ENCODE measurements at regions not wholly inside any gene's neighbourhood (a gene's known extent, or its start where the extent isn't known, plus 50 kb on each side); places are given as distances from the start of the nearest gene placed in this dataset.

GRCh38 chr17:62862251-62862650 is 54.1 kb upstream of the MARCHF10 start:
- TF ChIP-seq POLR2AphosphoS5 (IDR thresholded peaks at IDR 0.05): no peak
- no peak for TF ChIP-seq POLR2A (IDR thresholded peaks at IDR 0.05)
- no peak for TF ChIP-seq CTCF (IDR thresholded peaks at IDR 0.05)
- Histone ChIP-seq H3K27ac (no peak overlapping the region), H3K9me3 (no peaks in the 10 kb centered on the region), H3K36me3 (no peaks in the 10 kb centered on the region), H3K4me3 (no peak overlapping the region), H3K27me3 (peaks cover 5% of the 10 kb centered on the region), H3K4me1 (peaks cover 3% of the 10 kb centered on the region)
- DNase-seq (ENCODE audit: low spot score in 2 of 2): no peak
- 97% methylated on average over 2 of the region's 2 CpGs for WGBS

- H3K27ac ChIP-seq: no peak overlapping the region
- TF ChIP-seq POLR2AphosphoS5 (IDR thresholded peaks at IDR 0.05) (no peak), CTCF (IDR thresholded peaks at IDR 0.05) (no peak), EP300 (IDR thresholded peaks at IDR 0.05) (no peak), POLR2A (IDR thresholded peaks at IDR 0.05) (no peak)
- no peaks in the 10 kb centered on the region for H3K36me3 ChIP-seq
- no peak overlapping the region for H3K4me3 ChIP-seq
- peaks cover 3% of the 10 kb centered on the region for H3K4me1 ChIP-seq
- no peaks in the 10 kb centered on the region for H3K9me3 ChIP-seq
- H3K27me3 ChIP-seq: no peaks in the 10 kb centered on the region
- DNase-seq (ENCODE audit: low spot score in 2 of 2): no peak
- WGBS: 77% methylated on average over 8 of the region's 8 CpGs
These were observed 53.1 kb upstream of the MARCHF10 start for GRCh38 chr17:62860962-62861873.

GRCh38 chr17:62859146-62859545 is 51.0 kb upstream of the MARCHF10 start:
- H3K36me3 ChIP-seq: no peaks in the 10 kb centered on the region
- H3K27ac ChIP-seq: no peak overlapping the region
- WGBS: 81% methylated on average over 3 of the region's 3 CpGs

More at GRCh38 chr17:62859146-62859545, 51.0 kb upstream of the MARCHF10 start:
- DNase-seq (ENCODE audit: low spot score in 2 of 2): no peak
- Histone ChIP-seq H3K27me3 (no peaks in the 10 kb centered on the region), H3K9me3 (no peaks in the 10 kb centered on the region), H3K4me3 (no peak overlapping the region), H3K4me1 (peaks cover 3% of the 10 kb centered on the region)
- TF ChIP-seq CTCF (IDR thresholded peaks at IDR 0.05) (no peak), POLR2AphosphoS5 (IDR thresholded peaks at IDR 0.05) (no peak), POLR2A (IDR thresholded peaks at IDR 0.05) (no peak), EP300 (IDR thresholded peaks at IDR 0.05) (no peak)

Data from suprapubic skin (tissue), 4 donors.